ENCODE measurements at regions not wholly inside any gene's neighbourhood (a gene's known extent, or its start where the extent isn't known, plus 50 kb on each side); places are given as distances from the start of the nearest gene placed in this dataset.
A peak's percentile ranks its signal among the peaks of the same experiment; 100 is the strongest.

- H3K4me3 ChIP-seq (ENCODE audit: low read depth, low read length), result no peak overlapping the region
- TF ChIP-seq CTCF (IDR thresholded peaks at IDR 0.05; ENCODE audit: control insufficient read depth, extremely low read depth, insufficient read depth), result no peak
- no peak for DNase-seq (ENCODE audit: low read depth)
These were observed 195.8 kb upstream of the NRIP1 start for GRCh38 chr21:15260604-15261003.

- H3K4me3 ChIP-seq (ENCODE audit: low read depth, low read length), result no peak overlapping the region
- DNase-seq (ENCODE audit: low read depth), result no peak
- no peak for TF ChIP-seq CTCF (IDR thresholded peaks at IDR 0.05; ENCODE audit: control insufficient read depth, extremely low read depth, insufficient read depth)
These were observed 199.4 kb upstream of the NRIP1 start for GRCh38 chr21:15264084-15264665.

GRCh38 chr21:15272171-15272570 is 207.4 kb upstream of the NRIP1 start:
- no peak for DNase-seq (ENCODE audit: low read depth)
- TF ChIP-seq CTCF (IDR thresholded peaks at IDR 0.05; ENCODE audit: control insufficient read depth, extremely low read depth, insufficient read depth), result no peak
- no peak overlapping the region for H3K4me3 ChIP-seq (ENCODE audit: low read depth, low read length)

GRCh38 chr21:15272591-15272990 is 207.8 kb upstream of the NRIP1 start:
- no peak for DNase-seq (ENCODE audit: low read depth)
- H3K4me3 ChIP-seq (ENCODE audit: low read depth, low read length), result no peak overlapping the region
- no peak for TF ChIP-seq CTCF (IDR thresholded peaks at IDR 0.05; ENCODE audit: control insufficient read depth, extremely low read depth, insufficient read depth)

GRCh38 chr21:15273244-15273643 is 208.4 kb upstream of the NRIP1 start:
- H3K4me3 ChIP-seq (ENCODE audit: low read depth, low read length), result no peak overlapping the region
- no peak for DNase-seq (ENCODE audit: low read depth)
- TF ChIP-seq CTCF (IDR thresholded peaks at IDR 0.05; ENCODE audit: control insufficient read depth, extremely low read depth, insufficient read depth), result no peak

- H3K4me3 ChIP-seq (ENCODE audit: low read depth, low read length), result no peak overlapping the region
- peak; percentile 34 for DNase-seq (ENCODE audit: low read depth)
- TF ChIP-seq CTCF (IDR thresholded peaks at IDR 0.05; ENCODE audit: control insufficient read depth, extremely low read depth, insufficient read depth), result no peak
These were observed 210.1 kb upstream of the NRIP1 start for GRCh38 chr21:15274701-15275485.
